Tibial nerve (tissue), 3 donors: ENCODE measurements at regions not wholly inside any gene's neighbourhood (a gene's known extent, or its start where the extent isn't known, plus 50 kb on each side); places are given as distances from the start of the nearest gene placed in this dataset.

Source experiments
- CTCF ChIP-seq, 5 experiments: fragments of 200-600 bp in 3 of 5; fragments of 450-650 bp in 2 of 5; sonication (generic) in 3 of 5; IDR thresholded peaks; one replicate each; pipeline ENCODE4 v1.5.1; 2016 to 2019; ENCODE audit warnings: antibody characterized with exemption in 5 of 5, mild to moderate bottlenecking in 3 of 5, moderate library complexity in 2 of 5
- POLR2A ChIP-seq, 2 donors: fragments of 450-650 bp; IDR thresholded peaks; one replicate each; pipeline ENCODE4 v1.6.1; 2017; ENCODE audit warnings: antibody characterized with exemption in 2 of 2, mild to moderate bottlenecking in 2 of 2, moderate library complexity in 2 of 2

- TF ChIP-seq CTCF (IDR thresholded peaks at IDR 0.05): no peak
- no peak for TF ChIP-seq POLR2A (IDR thresholded peaks at IDR 0.05)
These were observed 502.2 kb upstream of the ZEB2 start for GRCh38 chr2:145021962-145022665.
